H9 (cell line): ENCODE measurements at regions not wholly inside any gene's neighbourhood (a gene's known extent, or its start where the extent isn't known, plus 50 kb on each side); places are given as distances from the start of the nearest gene placed in this dataset.
A peak's percentile ranks its signal among the peaks of the same experiment; 100 is the strongest.

ENCODE experiments used
- DNase-seq: peaks from one replicate; pipeline ENCODE4 v3.0.0-alpha.2; 2017
- H2AFZ ChIP-seq: one replicate; pipeline ENCODE4 v1.6.1; 2013; ENCODE audit warnings: mild to moderate bottlenecking, low read length, control low read depth, moderate library complexity
- H2AK5ac ChIP-seq: 2 replicates; pipeline ENCODE4 v1.6.1; 2013; ENCODE audit warnings: low read length, control low read depth, mixed read lengths; ENCODE audit not compliant: insufficient read length
- H2BK120ac ChIP-seq: one replicate; pipeline ENCODE4 v1.6.1; 2013; ENCODE audit warnings: low read depth, mild to moderate bottlenecking, low read length, control low read depth, inconsistent platforms; ENCODE audit not compliant: poor library complexity, severe bottlenecking
- H2BK12ac ChIP-seq: 2 replicates; pipeline ENCODE4 v1.6.1; 2013; ENCODE audit warnings: low read length, control low read depth, mixed read lengths, low read depth; ENCODE audit not compliant: insufficient read length
- H2BK15ac ChIP-seq: 2 replicates; pipeline ENCODE4 v1.6.1; 2013; ENCODE audit warnings: low read depth, low read length, control low read depth
- H2BK20ac ChIP-seq: one replicate; pipeline ENCODE4 v1.6.1; 2013; ENCODE audit warnings: low read depth, mild to moderate bottlenecking, low read length, control low read depth, inconsistent platforms; ENCODE audit not compliant: poor library complexity, severe bottlenecking
- H2BK5ac ChIP-seq: 2 replicates; pipeline ENCODE4 v1.6.1; 2013; ENCODE audit warnings: low read length, control low read depth, mixed read lengths; ENCODE audit not compliant: insufficient read length
- H3K14ac ChIP-seq: 2 replicates; pipeline ENCODE4 v1.6.1; 2013; ENCODE audit warnings: low read length, control low read depth; ENCODE audit not compliant: insufficient read depth
- H3K18ac ChIP-seq: 2 replicates; pipeline ENCODE4 v1.6.1; 2013; ENCODE audit warnings: low read depth, mild to moderate bottlenecking, mixed read lengths, low read length, control low read depth; ENCODE audit not compliant: insufficient read length
- H3K23ac ChIP-seq: 2 replicates; pipeline ENCODE4 v1.6.1; 2013; ENCODE audit warnings: low read length, control low read depth, mixed read lengths, low read depth; ENCODE audit not compliant: insufficient read length
- H3K23me2 ChIP-seq: 2 replicates; pipeline ENCODE4 v1.6.1; 2013; ENCODE audit warnings: low read depth, mild to moderate bottlenecking, mixed read lengths, low read length, control low read depth; ENCODE audit not compliant: insufficient read length, poor library complexity, severe bottlenecking
- H3K27ac ChIP-seq: 2 replicates; pipeline ENCODE4 v1.5.1; 2013; ENCODE audit warnings: low read length, control low read depth, mixed read lengths, low read depth; ENCODE audit not compliant: insufficient read length
- H3K27me3 ChIP-seq: 2 replicates; pipeline ENCODE4 v1.6.1; 2013; ENCODE audit warnings: low read length, control low read depth, inconsistent platforms; ENCODE audit not compliant: insufficient read depth
- H3K4ac ChIP-seq: 2 replicates; pipeline ENCODE4 v1.6.1; 2013; ENCODE audit warnings: low read depth, mild to moderate bottlenecking, control low read depth, inconsistent platforms, low read length, moderate library complexity
- H3K4me1 ChIP-seq: 2 replicates; pipeline ENCODE4 v1.6.1; 2013; ENCODE audit warnings: low read length, control low read depth, inconsistent platforms; ENCODE audit not compliant: insufficient read depth
- H3K4me2 ChIP-seq: 2 replicates; pipeline ENCODE4 v1.6.1; 2013; ENCODE audit warnings: low read length, control low read depth, mixed read lengths; ENCODE audit not compliant: insufficient read length, insufficient read depth
- H3K56ac ChIP-seq: 2 replicates; pipeline ENCODE4 v1.6.1; 2013; ENCODE audit warnings: low read depth, mild to moderate bottlenecking, mixed read lengths, low read length, control low read depth; ENCODE audit not compliant: insufficient read length
- H3K79me1 ChIP-seq: 2 replicates; pipeline ENCODE4 v1.6.1; 2013; ENCODE audit warnings: low read depth, mild to moderate bottlenecking, moderate library complexity, low read length, control low read depth, inconsistent platforms; ENCODE audit not compliant: insufficient read depth, poor library complexity, severe bottlenecking
- H3K79me2 ChIP-seq: 2 replicates; pipeline ENCODE4 v1.6.1; 2013; ENCODE audit warnings: low read length, control low read depth, inconsistent platforms; ENCODE audit not compliant: insufficient read depth
- H3K9ac ChIP-seq: 2 replicates; pipeline ENCODE4 v1.6.1; 2013; ENCODE audit warnings: low read length, control low read depth, mixed read lengths; ENCODE audit not compliant: insufficient read length; ENCODE audit errors: extremely low read depth
- H3K9me3 ChIP-seq: one replicate; pipeline ENCODE4 v1.6.1; 2013; ENCODE audit warnings: low read depth, low read length, inconsistent platforms; ENCODE audit not compliant: control insufficient read depth
- H3T11ph ChIP-seq: one replicate; pipeline ENCODE4 v1.6.1; 2013; ENCODE audit warnings: mild to moderate bottlenecking, low read length, control low read depth, inconsistent platforms
- H4K20me1 ChIP-seq: one replicate; pipeline ENCODE4 v1.6.1; 2013; ENCODE audit not compliant: control insufficient read depth, insufficient read length, insufficient read depth
- H4K5ac ChIP-seq: 2 replicates; pipeline ENCODE4 v1.6.1; 2013; ENCODE audit warnings: low read depth, mild to moderate bottlenecking, mixed read lengths, low read length, control low read depth; ENCODE audit not compliant: insufficient read length
- H4K8ac ChIP-seq: replicated peaks from 2 replicates; pipeline ENCODE4 v1.6.1; 2013; ENCODE audit warnings: low read length, control low read depth, mixed read lengths, low read depth; ENCODE audit not compliant: insufficient read length
- H4K91ac ChIP-seq: 2 replicates; pipeline ENCODE4 v1.6.1; 2013; ENCODE audit warnings: low read depth, mild to moderate bottlenecking, moderate library complexity, mixed read lengths, low read length, control low read depth; ENCODE audit not compliant: insufficient read length
- H3K27ac Mint-ChIP-seq, 3 experiments: 2 replicates in 2 of 3; 3 replicates in 1 of 3; pipeline ENCODE4 v1.8.0; 2020 to 2021; ENCODE audit warnings: mixed read lengths in 3 of 3, mild to moderate bottlenecking in 1 of 3, moderate library complexity in 1 of 3
- H3K27me3 Mint-ChIP-seq: 2 replicates; pipeline ENCODE4 v1.8.0; 2021; ENCODE audit warnings: low read depth, mild to moderate bottlenecking, moderate library complexity, mixed read lengths
- H3K36me3 Mint-ChIP-seq, 3 experiments: 2 replicates in 2 of 3; 3 replicates in 1 of 3; pipeline ENCODE4 v1.8.0; 2020 to 2021; ENCODE audit warnings: low read depth in 3 of 3, mixed read lengths in 3 of 3; ENCODE audit not compliant: insufficient read depth in 1 of 3
- H3K4me1 Mint-ChIP-seq, 2 experiments: 2 replicates each; pipeline ENCODE4 v1.8.0; 2020; ENCODE audit warnings: mixed read lengths in 2 of 2
- H3K4me3 Mint-ChIP-seq, 2 experiments: 2 replicates in 1 of 2; 3 replicates in 1 of 2; pipeline ENCODE4 v1.8.0; 2020 to 2021; ENCODE audit warnings: mild to moderate bottlenecking in 2 of 2, mixed read lengths in 2 of 2, moderate library complexity in 1 of 2
- H3K9me3 Mint-ChIP-seq, 2 experiments: 2 replicates in 1 of 2; 3 replicates in 1 of 2; pipeline ENCODE4 v1.8.0; 2020; ENCODE audit warnings: mild to moderate bottlenecking in 2 of 2, mixed read lengths in 2 of 2, moderate library complexity in 1 of 2
- CTCF ChIP-seq: fragments of 200-600 bp; sonication (generic); conservative IDR thresholded peaks from 3 replicates; pipeline ENCODE4 v1.8.0; 2021; ENCODE audit warnings: antibody characterized with exemption, mild to moderate bottlenecking
- WGBS: extraction: QIAGEN DNeasy Blood & Tissue Kit; methylation state at CpG from one replicate; pipeline ENCODE4 v1.1.7; 2013; ENCODE audit warnings: missing lambda C conversion rate, low lambda C conversion rate, mixed read lengths; ENCODE audit not compliant: insufficient read length; ENCODE audit errors: extremely low coverage; 5-methylcytosine and 5-hydroxymethylcytosine counted together

GRCh38 chr2:42951263-42951938 lies 159.0 kb upstream of the HAAO start:
- Histone ChIP-seq H3K4me2 (no peak overlapping the region), H2BK5ac (no peak overlapping the region), H3T11ph (no peak overlapping the region), H2BK12ac (no peak overlapping the region), H3K56ac (no peak overlapping the region), H4K8ac (no peak overlapping the region), H4K5ac (no peak overlapping the region), H3K27me3 (no peaks in the 10 kb centered on the region), H3K18ac (no peak overlapping the region), H3K14ac (no peak overlapping the region; the same call in 1 of the 2 replicates), H2AFZ (no peak overlapping the region), H3K23me2 (no peaks in the 10 kb centered on the region), H4K91ac (no peak overlapping the region), H3K4me1 (peaks cover 4% of the 10 kb centered on the region; the same call in 1 of the 2 replicates), H3K79me2 (no peaks in the 10 kb centered on the region), H4K20me1 (no peaks in the 10 kb centered on the region), H3K79me1 (no peaks in the 10 kb centered on the region), H3K27ac (no peak overlapping the region), H2BK15ac (no peak overlapping the region), H3K9me3 (no peaks in the 10 kb centered on the region), H2BK120ac (no peak overlapping the region), H3K4ac (no peak overlapping the region), H3K9ac (no peak overlapping the region), H2BK20ac (no peak overlapping the region), H2AK5ac (no peak overlapping the region), H3K23ac (no peak overlapping the region)
- Mint-ChIP-seq H3K9me3 (no peaks in the 10 kb centered on the region), H3K36me3 (no peaks in the 10 kb centered on the region; a peak in 1 of 7 replicates), H3K4me1 (peaks cover 31 to 33% of the 10 kb centered on the region in 2 experiments), H3K27ac (peak overlapping the region in 1 of 3 experiments; percentile 58; a peak in 1 of 7 replicates), H3K27me3 (peaks cover 3% of the 10 kb centered on the region), H3K4me3 (no peak overlapping the region)
- TF ChIP-seq CTCF, result no peak
- no peak for DNase-seq
- no CpG with 5 or more reads among the region's 8 CpGs for WGBS
